ENCODE measurements at regions not wholly inside any gene's neighbourhood (a gene's known extent, or its start where the extent isn't known, plus 50 kb on each side); places are given as distances from the start of the nearest gene placed in this dataset.

- DNase-seq, result no peak
Observed at GRCh38 chr2:173649527-173650219, 295.0 kb downstream of the CDCA7 start.

GRCh38 chr2:173651891-173652290 lies 297.2 kb downstream of the CDCA7 start:
- DNase-seq, result no peak

GRCh38 chr2:173652311-173652710 lies 297.6 kb downstream of the CDCA7 start:
- no peak for DNase-seq

- no peak for DNase-seq
Observed at GRCh38 chr2:173652767-173653431, 298.2 kb downstream of the CDCA7 start.

GRCh38 chr2:173653432-173653805 lies 298.7 kb downstream of the CDCA7 start:
- DNase-seq, result no peak

- DNase-seq, result peak; percentile 36
Observed at GRCh38 chr2:173654161-173654895, 299.7 kb downstream of the CDCA7 start.

GRCh38 chr2:173654896-173655265 lies 300.2 kb downstream of the CDCA7 start:
- DNase-seq, result no peak

- no peak for DNase-seq
Observed at GRCh38 chr2:173656086-173656485, 301.4 kb downstream of the CDCA7 start.

GRCh38 chr2:173657996-173658717 lies 303.5 kb downstream of the CDCA7 start:
- no peak for DNase-seq

GRCh38 chr2:173658946-173659371 lies 304.3 kb downstream of the CDCA7 start:
- no peak for DNase-seq

- no peak for DNase-seq
Observed at GRCh38 chr2:173659509-173659908, 304.8 kb downstream of the CDCA7 start.

- no peak for DNase-seq
Observed at GRCh38 chr2:173661586-173661985, 303.6 kb downstream of the SP3 start.

- no peak for DNase-seq
Observed at GRCh38 chr2:173663353-173663752, 301.8 kb downstream of the SP3 start.

GRCh38 chr2:173663835-173664512 lies 301.2 kb downstream of the SP3 start:
- no peak for DNase-seq

- DNase-seq, result no peak
Observed at GRCh38 chr2:173664513-173664910, 300.7 kb downstream of the SP3 start.

- no peak for DNase-seq
Observed at GRCh38 chr2:173666171-173666888, 298.8 kb downstream of the SP3 start.

- no peak for DNase-seq
Observed at GRCh38 chr2:173667014-173667413, 298.2 kb downstream of the SP3 start.

- DNase-seq, result no peak
Observed at GRCh38 chr2:173667415-173667814, 297.8 kb downstream of the SP3 start.

GRCh38 chr2:173669271-173669853 lies 295.8 kb downstream of the SP3 start:
- DNase-seq, result no peak

- no peak for DNase-seq
Observed at GRCh38 chr2:173669888-173670287, 295.3 kb downstream of the SP3 start.

- no peak for DNase-seq
Observed at GRCh38 chr2:173672573-173673340, 292.4 kb downstream of the SP3 start.

Data from right hindlimb (tissue), 1 donor.